ENCODE measurements at regions not wholly inside any gene's neighbourhood (a gene's known extent, or its start where the extent isn't known, plus 50 kb on each side); places are given as distances from the start of the nearest gene placed in this dataset.

GRCh38 chr6:101116337-101116736 lies 235.2 kb upstream of the ASCC3 start:
- Histone ChIP-seq H4K20me1 (ENCODE audit: low read depth, low read length) (no peaks in the 10 kb centered on the region), H3K9me2 (replicated peaks; ENCODE audit: insufficient read depth, low read length) (no peaks in the 10 kb centered on the region), H3K9me3 (ENCODE audit: insufficient read depth, low read length) (no peaks in the 10 kb centered on the region), H2AFZ (ENCODE audit: low read depth, low read length, severe bottlenecking) (no peak overlapping the region), H3K4me2 (ENCODE audit: low read depth, low read length, poor library complexity, severe bottlenecking) (no peak overlapping the region), H3K4me3 (ENCODE audit: insufficient read depth, low read length, poor library complexity, severe bottlenecking) (no peak overlapping the region), H3K27ac (ENCODE audit: low read depth, low read length) (no peak overlapping the region), H3F3A (ENCODE audit: insufficient read depth) (no peaks in the 10 kb centered on the region), H3K9ac (ENCODE audit: low read length) (no peak overlapping the region), H3K79me2 (ENCODE audit: insufficient read depth, low read length) (no peaks in the 10 kb centered on the region), H3K36me3 (ENCODE audit: low read length) (no peaks in the 10 kb centered on the region), H3K27me3 (ENCODE audit: low read length) (no peaks in the 10 kb centered on the region)
- no peak for TF ChIP-seq EZH2phosphoT487 (conservative IDR thresholded peaks at IDR 0.05; ENCODE audit: low read length)
- TF ChIP-seq, protein P1, sequence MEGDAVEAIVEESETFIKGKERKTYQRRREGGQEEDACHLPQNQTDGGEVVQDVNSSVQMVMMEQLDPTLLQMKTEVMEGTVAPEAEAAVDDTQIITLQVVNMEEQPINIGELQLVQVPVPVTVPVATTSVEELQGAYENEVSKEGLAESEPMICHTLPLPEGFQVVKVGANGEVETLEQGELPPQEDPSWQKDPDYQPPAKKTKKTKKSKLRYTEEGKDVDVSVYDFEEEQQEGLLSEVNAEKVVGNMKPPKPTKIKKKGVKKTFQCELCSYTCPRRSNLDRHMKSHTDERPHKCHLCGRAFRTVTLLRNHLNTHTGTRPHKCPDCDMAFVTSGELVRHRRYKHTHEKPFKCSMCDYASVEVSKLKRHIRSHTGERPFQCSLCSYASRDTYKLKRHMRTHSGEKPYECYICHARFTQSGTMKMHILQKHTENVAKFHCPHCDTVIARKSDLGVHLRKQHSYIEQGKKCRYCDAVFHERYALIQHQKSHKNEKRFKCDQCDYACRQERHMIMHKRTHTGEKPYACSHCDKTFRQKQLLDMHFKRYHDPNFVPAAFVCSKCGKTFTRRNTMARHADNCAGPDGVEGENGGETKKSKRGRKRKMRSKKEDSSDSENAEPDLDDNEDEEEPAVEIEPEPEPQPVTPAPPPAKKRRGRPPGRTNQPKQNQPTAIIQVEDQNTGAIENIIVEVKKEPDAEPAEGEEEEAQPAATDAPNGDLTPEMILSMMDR (IDR thresholded peaks at IDR 0.05; ENCODE audit: insufficient read depth, low read length, poor library complexity, severe bottlenecking) = no peak

- H3K9me2 ChIP-seq (replicated peaks; ENCODE audit: insufficient read depth, low read length) = no peaks in the 10 kb centered on the region
Observed at GRCh38 chr6:101117393-101118135, 236.4 kb upstream of the ASCC3 start.

GRCh38 chr6:101118136-101118396 lies 236.9 kb upstream of the ASCC3 start:
- Histone ChIP-seq H3K9ac (ENCODE audit: low read length) (no peak overlapping the region), H3K79me2 (ENCODE audit: insufficient read depth, low read length) (no peaks in the 10 kb centered on the region), H3F3A (ENCODE audit: insufficient read depth) (no peaks in the 10 kb centered on the region), H3K4me2 (ENCODE audit: low read depth, low read length, poor library complexity, severe bottlenecking) (no peak overlapping the region), H3K27ac (ENCODE audit: low read depth, low read length) (no peak overlapping the region), H3K36me3 (ENCODE audit: low read length) (no peaks in the 10 kb centered on the region), H3K4me3 (ENCODE audit: insufficient read depth, low read length, poor library complexity, severe bottlenecking) (no peak overlapping the region), H3K9me3 (ENCODE audit: insufficient read depth, low read length) (no peaks in the 10 kb centered on the region), H2AFZ (ENCODE audit: low read depth, low read length, severe bottlenecking) (no peak overlapping the region), H3K9me2 (replicated peaks; ENCODE audit: insufficient read depth, low read length) (no peaks in the 10 kb centered on the region), H3K27me3 (ENCODE audit: low read length) (no peaks in the 10 kb centered on the region), H4K20me1 (ENCODE audit: low read depth, low read length) (no peaks in the 10 kb centered on the region)
- TF ChIP-seq, protein P1 (IDR thresholded peaks at IDR 0.05; ENCODE audit: insufficient read depth, low read length, poor library complexity, severe bottlenecking) = no peak
- no peak for TF ChIP-seq EZH2phosphoT487 (conservative IDR thresholded peaks at IDR 0.05; ENCODE audit: low read length)

More at GRCh38 chr6:101117393-101118135, 236.4 kb upstream of the ASCC3 start:
- Histone ChIP-seq H3K36me3 (ENCODE audit: low read length) (no peaks in the 10 kb centered on the region), H3K9ac (ENCODE audit: low read length) (no peak overlapping the region), H3F3A (ENCODE audit: insufficient read depth) (no peaks in the 10 kb centered on the region), H3K4me3 (ENCODE audit: insufficient read depth, low read length, poor library complexity, severe bottlenecking) (no peak overlapping the region), H3K27ac (ENCODE audit: low read depth, low read length) (no peak overlapping the region), H3K27me3 (ENCODE audit: low read length) (no peaks in the 10 kb centered on the region), H2AFZ (ENCODE audit: low read depth, low read length, severe bottlenecking) (no peak overlapping the region), H3K79me2 (ENCODE audit: insufficient read depth, low read length) (no peaks in the 10 kb centered on the region), H4K20me1 (ENCODE audit: low read depth, low read length) (no peaks in the 10 kb centered on the region), H3K4me2 (ENCODE audit: low read depth, low read length, poor library complexity, severe bottlenecking) (no peak overlapping the region), H3K9me3 (ENCODE audit: insufficient read depth, low read length) (no peaks in the 10 kb centered on the region)
- TF ChIP-seq EZH2phosphoT487 (conservative IDR thresholded peaks at IDR 0.05; ENCODE audit: low read length) = no peak
- TF ChIP-seq, protein P1 (IDR thresholded peaks at IDR 0.05; ENCODE audit: insufficient read depth, low read length, poor library complexity, severe bottlenecking) = no peak

Measured in SU-DHL-6 (cell line).